ENCODE measurements at regions not wholly inside any gene's neighbourhood (a gene's known extent, or its start where the extent isn't known, plus 50 kb on each side); places are given as distances from the start of the nearest gene placed in this dataset. TPM values are rescaled to one million over a fixed set of nuclear protein-coding genes. Genes with fewer than 3 reads are reported as not detected.

- Histone ChIP-seq H3K4me1 (no peaks in the 10 kb centered on the region), H3K4me3 (no peak overlapping the region), H3K9me3 (no peaks in the 10 kb centered on the region), H3K27me3 (no peaks in the 10 kb centered on the region), H3K27ac (no peak overlapping the region), H3K36me3 (no peaks in the 10 kb centered on the region)
- DNase-seq (no peak), ATAC-seq (no peak)
- intact Hi-C loops (cut with DNase I): no loop called here
- TF ChIP-seq, protein P1, sequence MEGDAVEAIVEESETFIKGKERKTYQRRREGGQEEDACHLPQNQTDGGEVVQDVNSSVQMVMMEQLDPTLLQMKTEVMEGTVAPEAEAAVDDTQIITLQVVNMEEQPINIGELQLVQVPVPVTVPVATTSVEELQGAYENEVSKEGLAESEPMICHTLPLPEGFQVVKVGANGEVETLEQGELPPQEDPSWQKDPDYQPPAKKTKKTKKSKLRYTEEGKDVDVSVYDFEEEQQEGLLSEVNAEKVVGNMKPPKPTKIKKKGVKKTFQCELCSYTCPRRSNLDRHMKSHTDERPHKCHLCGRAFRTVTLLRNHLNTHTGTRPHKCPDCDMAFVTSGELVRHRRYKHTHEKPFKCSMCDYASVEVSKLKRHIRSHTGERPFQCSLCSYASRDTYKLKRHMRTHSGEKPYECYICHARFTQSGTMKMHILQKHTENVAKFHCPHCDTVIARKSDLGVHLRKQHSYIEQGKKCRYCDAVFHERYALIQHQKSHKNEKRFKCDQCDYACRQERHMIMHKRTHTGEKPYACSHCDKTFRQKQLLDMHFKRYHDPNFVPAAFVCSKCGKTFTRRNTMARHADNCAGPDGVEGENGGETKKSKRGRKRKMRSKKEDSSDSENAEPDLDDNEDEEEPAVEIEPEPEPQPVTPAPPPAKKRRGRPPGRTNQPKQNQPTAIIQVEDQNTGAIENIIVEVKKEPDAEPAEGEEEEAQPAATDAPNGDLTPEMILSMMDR (IDR thresholded peaks at IDR 0.05): no peak
Measured at GRCh38 chr2:6792883-6793282, 72.8 kb downstream of the CMPK2 start.

GRCh38 chr2:6793371-6793770 lies 72.3 kb downstream of the CMPK2 start:
- Histone ChIP-seq H3K9me3 (no peaks in the 10 kb centered on the region), H3K4me1 (no peaks in the 10 kb centered on the region), H3K27me3 (no peaks in the 10 kb centered on the region), H3K27ac (no peak overlapping the region), H3K4me3 (no peak overlapping the region), H3K36me3 (no peaks in the 10 kb centered on the region)
- intact Hi-C loops (cut with DNase I): no loop called here
- DNase-seq (no peak), ATAC-seq (peak; percentile 83)
- TF ChIP-seq, protein P1 (IDR thresholded peaks at IDR 0.05): no peak

DNA sequence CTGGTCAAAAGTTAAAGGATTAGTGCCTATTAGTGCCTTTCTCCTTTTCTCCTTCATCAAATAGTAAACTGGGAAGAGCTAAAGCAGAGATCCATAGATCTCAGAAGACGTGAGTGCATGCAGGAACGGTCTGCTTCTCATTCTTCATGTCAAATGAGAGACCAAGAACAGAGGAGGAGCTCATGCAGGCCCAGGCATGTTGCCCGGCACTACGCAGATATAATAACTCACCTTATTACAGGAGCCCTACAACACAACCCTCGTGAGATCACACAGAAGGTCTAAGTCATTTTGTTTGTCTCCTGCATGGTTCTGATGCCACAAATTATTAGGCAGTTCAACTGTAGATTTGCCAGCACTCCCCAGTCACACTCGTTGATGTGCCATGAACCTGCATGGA lies 71.8 kb downstream of the CMPK2 start:
- H3K36me3 ChIP-seq: no peaks in the 10 kb centered on the region
- no peaks in the 10 kb centered on the region for H3K4me1 ChIP-seq
- H3K27me3 ChIP-seq: no peaks in the 10 kb centered on the region
- no peak overlapping the region for H3K4me3 ChIP-seq
- H3K27ac ChIP-seq: no peak overlapping the region
- H3K9me3 ChIP-seq: no peaks in the 10 kb centered on the region
- intact Hi-C loops (cut with DNase I): no loop called here
- ATAC-seq (no peak), DNase-seq (no peak)
- TF ChIP-seq, protein P1 (IDR thresholded peaks at IDR 0.05): no peak

DNA sequence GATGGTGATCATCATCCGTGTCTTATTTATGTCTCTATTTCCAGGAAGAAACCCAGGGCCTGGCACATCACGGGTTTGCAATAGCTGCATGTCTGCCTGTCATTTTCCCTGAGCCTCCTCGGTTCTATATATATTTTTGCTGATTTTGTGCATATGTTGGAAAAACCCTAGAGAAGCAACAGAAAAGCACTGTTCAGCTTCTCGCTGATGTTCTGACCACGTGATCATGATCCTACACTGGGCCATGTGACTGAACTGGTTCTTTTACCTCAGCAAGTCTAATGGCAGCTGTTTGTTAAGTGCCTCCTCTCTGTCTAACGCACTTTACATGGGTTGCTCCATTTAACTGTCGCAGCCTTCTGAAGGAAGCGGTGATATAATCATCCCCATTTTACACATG lies 71.3 kb downstream of the CMPK2 start:
- DNase-seq: no peak
- H3K36me3 ChIP-seq: no peaks in the 10 kb centered on the region
- H3K27me3 ChIP-seq: no peaks in the 10 kb centered on the region
- intact Hi-C loops (cut with DNase I): no loop called here
- no peak for ATAC-seq
- H3K9me3 ChIP-seq: no peaks in the 10 kb centered on the region
- H3K4me3 ChIP-seq: no peak overlapping the region
- no peaks in the 10 kb centered on the region for H3K4me1 ChIP-seq
- TF ChIP-seq, protein P1 (IDR thresholded peaks at IDR 0.05): no peak
- no peak overlapping the region for H3K27ac ChIP-seq

Small RNA genes lying in the stretch of these regions (microRNA-seq; reads per million reads assigned to microRNA genes)
- gene MIR7158 (ENCODE audit: borderline microRNAs expressed) (not detected), gene MIR7515 (ENCODE audit: borderline microRNAs expressed) (not detected)
